HG03108 (cell line): ENCODE measurements at regions not wholly inside any gene's neighbourhood (a gene's known extent, or its start where the extent isn't known, plus 50 kb on each side); places are given as distances from the start of the nearest gene placed in this dataset.

ENCODE experiments used
- ATAC-seq: cut with Tn5 transposase; IDR thresholded peaks from one replicate; pipeline ENCODE4 v1.9.1; 2021; ENCODE audit warnings: moderate library complexity; ENCODE audit not compliant: unreplicated experiment

- no peak for ATAC-seq
These were observed 240.5 kb downstream of the MREG start for GRCh38 chr2:215772634-215773563.

DNA sequence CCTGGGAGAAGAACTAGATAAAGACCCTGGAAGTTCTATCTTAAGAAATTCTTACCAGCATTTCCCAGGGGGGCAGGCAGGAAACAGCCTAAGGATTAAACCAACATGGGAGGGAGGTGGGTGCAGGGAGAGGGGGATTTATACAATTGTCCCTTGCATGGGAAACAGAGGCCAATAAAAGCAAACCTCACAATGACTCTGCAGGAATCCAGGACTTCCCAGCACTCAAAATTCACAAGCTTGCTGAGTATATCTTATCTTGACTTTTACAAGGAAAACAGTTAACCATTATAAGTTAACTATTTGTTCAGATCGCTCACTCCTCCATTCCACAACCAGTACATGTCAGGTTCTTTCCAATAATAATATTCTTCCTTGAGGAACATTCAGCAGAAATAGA is 241.3 kb downstream of the MREG start:
- ATAC-seq, result no peak

GRCh38 chr2:215771241-215771640 is 242.1 kb downstream of the MREG start:
- ATAC-seq, result no peak

GRCh38 chr2:215770668-215771067 is 242.7 kb downstream of the MREG start:
- no peak for ATAC-seq

- ATAC-seq, result no peak
These were observed 244.1 kb downstream of the MREG start for GRCh38 chr2:215769246-215769645.

DNA sequence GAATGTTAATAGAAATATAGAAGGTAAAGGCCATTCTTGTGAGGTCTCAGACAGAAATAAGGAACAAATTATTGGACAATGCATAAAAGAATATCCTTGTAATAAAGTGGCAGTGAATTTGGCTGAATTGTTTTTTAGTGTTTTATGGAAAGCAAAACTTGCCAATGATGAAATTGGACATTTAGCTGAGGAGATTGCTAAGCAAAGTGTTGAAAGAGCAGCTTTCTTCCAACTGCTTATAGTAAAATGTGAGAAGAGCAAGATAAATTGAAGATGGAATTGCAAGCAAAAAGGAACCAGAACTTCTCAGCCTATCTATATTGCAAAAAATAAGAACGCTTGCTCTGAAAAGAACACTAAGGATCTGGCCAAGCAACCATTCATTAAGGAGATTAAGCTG is 245.7 kb downstream of the MREG start:
- ATAC-seq, result no peak

- ATAC-seq, result no peak
These were observed 247.5 kb downstream of the MREG start for GRCh38 chr2:215765729-215766360.

DNA sequence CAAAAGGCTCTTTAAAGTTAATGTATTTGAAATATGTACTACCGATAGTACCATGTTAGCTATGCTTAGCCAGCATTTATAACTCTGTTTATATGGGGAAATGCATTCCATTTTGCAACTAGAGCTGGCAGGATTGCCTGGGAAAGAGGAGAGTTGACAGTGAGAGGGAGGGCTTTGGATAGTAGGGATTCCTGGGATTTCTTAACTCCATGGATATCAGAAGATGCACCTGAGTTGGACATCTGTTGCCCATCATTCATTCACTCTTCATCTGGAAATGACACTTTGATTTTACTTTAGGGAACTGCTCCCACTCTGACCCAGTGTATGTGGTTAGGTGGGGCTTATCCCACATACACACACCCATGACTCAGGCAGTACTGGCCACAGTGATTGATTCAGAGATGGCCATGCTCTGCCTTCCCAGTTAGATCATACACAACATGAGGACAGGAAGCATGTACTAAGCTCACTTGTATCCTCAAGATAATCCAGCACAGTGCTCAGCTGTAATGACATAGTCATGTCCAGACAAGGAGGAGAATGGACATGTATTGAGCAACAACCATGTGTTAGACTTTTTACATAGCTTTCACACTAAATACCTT is 248.8 kb downstream of the MREG start:
- ATAC-seq, result no peak

- no peak for ATAC-seq
These were observed 252.8 kb downstream of the MREG start for GRCh38 chr2:215760557-215760956.

DNA sequence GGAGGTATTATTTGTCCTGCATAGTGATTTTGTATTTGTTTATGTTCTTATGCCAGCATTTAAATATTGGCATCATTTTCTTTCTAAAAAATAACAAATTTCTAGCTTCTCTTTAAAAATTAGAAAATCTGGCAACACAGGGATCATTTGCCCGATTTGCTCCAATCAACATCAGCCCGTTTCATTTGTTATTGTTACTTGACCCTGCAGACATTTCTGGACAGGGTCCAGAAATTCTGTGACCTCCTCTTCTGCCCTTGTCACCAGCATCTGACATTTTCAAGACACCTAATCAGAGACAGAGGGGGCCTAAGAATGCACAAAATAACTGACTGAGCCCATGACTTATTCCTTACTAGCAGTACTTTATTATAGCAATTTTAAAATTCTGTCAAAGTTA is 253.3 kb downstream of the MREG start:
- ATAC-seq, result no peak

DNA sequence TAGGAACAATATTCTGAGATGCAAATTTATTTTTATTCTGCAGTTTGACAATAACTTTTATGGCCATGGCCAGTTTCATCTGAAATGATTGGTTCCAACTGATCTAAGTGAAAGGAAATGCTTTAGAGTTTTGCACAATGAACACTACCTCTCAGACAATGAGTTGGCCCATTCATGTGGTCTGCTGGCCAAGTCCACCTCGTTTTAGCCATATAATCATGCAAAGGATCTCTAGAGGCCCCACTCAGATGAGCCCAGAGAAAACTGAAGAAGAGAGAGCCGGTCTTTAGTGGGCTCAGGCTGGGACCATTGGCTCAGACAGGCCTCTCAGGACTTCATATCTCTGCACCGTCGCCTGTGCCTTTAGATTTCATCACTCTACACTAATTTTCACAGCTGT is 254.7 kb downstream of the MREG start:
- no peak for ATAC-seq

- ATAC-seq, result no peak
These were observed 257.0 kb downstream of the MREG start for GRCh38 chr2:215756346-215756730.

- no peak for ATAC-seq
These were observed 257.6 kb downstream of the MREG start for GRCh38 chr2:215755641-215756345.

- no peak for ATAC-seq
These were observed 258.8 kb downstream of the MREG start for GRCh38 chr2:215754546-215754945.

GRCh38 chr2:215753808-215754207 is 259.5 kb downstream of the MREG start:
- no peak for ATAC-seq

GRCh38 chr2:215752991-215753390 is 260.4 kb downstream of the MREG start:
- ATAC-seq, result no peak

- no peak for ATAC-seq
These were observed 260.9 kb downstream of the MREG start for GRCh38 chr2:215752436-215752835.

DNA sequence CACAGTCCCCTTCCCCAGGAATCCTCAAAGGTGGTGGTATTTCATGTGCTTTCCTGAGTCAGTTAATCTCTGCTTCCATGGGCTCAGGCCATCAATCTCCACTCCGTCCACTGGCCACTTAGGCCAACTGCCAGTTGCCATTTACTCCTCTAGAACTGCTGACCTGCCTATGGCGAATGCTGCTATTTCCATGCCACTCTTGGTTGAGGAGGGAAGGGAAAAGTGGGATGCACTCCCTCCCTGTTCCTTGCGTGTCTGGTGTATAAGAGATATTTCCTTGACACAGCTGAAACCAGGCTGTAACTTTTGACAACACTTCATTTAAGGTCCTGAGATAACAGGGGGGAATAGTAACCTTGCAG is 261.5 kb downstream of the MREG start:
- ATAC-seq, result no peak

DNA sequence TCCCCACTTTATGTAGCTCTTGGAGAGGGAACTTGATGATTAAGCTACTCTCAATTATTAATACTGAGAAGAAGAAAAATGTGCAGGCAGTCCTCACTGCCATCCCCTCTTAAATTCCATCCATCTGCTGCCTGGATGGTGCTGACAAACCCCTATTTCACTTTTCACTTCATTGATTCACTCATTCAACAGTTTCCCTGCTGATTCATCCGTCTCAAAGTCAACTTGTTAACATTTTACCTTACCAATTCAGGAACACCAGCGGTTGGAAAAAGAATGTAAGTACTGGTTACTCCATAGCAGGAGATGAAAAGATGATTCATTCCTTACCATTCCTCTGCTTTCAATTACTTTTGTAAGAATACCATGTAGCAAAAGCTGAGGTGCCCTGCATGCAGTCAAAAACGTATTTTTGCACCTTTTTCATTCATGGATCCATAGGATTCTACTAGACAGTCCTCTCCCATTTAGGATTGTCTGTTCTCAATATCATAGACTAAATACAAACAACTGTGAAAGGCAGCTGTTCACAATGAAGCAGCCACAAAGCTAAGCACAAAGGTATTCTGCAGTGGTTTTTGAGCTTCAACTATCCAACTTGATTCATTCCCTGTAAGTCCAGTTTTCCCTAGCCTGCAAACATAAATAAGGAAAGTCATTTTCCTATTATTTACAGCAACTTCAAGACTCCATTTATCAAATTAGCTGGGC is 262.0 kb downstream of the MREG start:
- no peak for ATAC-seq

GRCh38 chr2:215750763-215751162 is 262.6 kb downstream of the MREG start:
- no peak for ATAC-seq
